ENCODE measurements at regions not wholly inside any gene's neighbourhood (a gene's known extent, or its start where the extent isn't known, plus 50 kb on each side); places are given as distances from the start of the nearest gene placed in this dataset.
A peak's percentile ranks its signal among the peaks of the same experiment; 100 is the strongest.

GRCh38 chr22:27509132-27509920 lies 292.2 kb downstream of the MN1 start:
- intact Hi-C loops (cut with DNase I) = no loop called here
- no peaks in the 10 kb centered on the region for H3K9me3 ChIP-seq (replicated peaks in 1 of 3)
- no peaks in the 10 kb centered on the region for H3K4me1 ChIP-seq (replicated peaks in 1 of 2)
- H3K36me3 ChIP-seq (replicated peaks in 1 of 2) = no peaks in the 10 kb centered on the region
- H3K4me3 ChIP-seq = no peak overlapping the region
- H3K27ac ChIP-seq = no peak overlapping the region
- H3K27me3 ChIP-seq = no peaks in the 10 kb centered on the region
- no peak for DNase-seq
- no peak for TF ChIP-seq POLR2A (IDR thresholded peaks at IDR 0.05)
- TF ChIP-seq CTCF (IDR thresholded peaks at IDR 0.05) = no peak
- WGBS, 4 donors = 64 to 78% (median 69%) methylated on average over 3 of the region's 3 CpGs

- TF ChIP-seq CTCF (IDR thresholded peaks at IDR 0.05) (no peak), POLR2A (IDR thresholded peaks at IDR 0.05) (no peak)
These were observed 291.5 kb downstream of the MN1 start for GRCh38 chr22:27510024-27510423.

GRCh38 chr22:27512283-27512761 lies 289.2 kb downstream of the MN1 start:
- H3K9me3 ChIP-seq (replicated peaks in 1 of 3) = no peaks in the 10 kb centered on the region
- H3K4me1 ChIP-seq (replicated peaks in 1 of 2) = no peaks in the 10 kb centered on the region
- intact Hi-C loops (cut with DNase I) = no loop called here
- peak overlapping the region in 2 of 5 donors; percentile 10 to 41 for H3K27ac ChIP-seq
- 36 to 52% (median 44%) methylated on average over 12 to 13 of the region's 13 CpGs for WGBS, 4 donors
- TF ChIP-seq CTCF (IDR thresholded peaks at IDR 0.05) = no peak
- no peak for TF ChIP-seq POLR2A (IDR thresholded peaks at IDR 0.05)
- no peaks in the 10 kb centered on the region for H3K36me3 ChIP-seq (replicated peaks in 1 of 2)
- H3K27me3 ChIP-seq = no peaks in the 10 kb centered on the region
- no peak overlapping the region for H3K4me3 ChIP-seq
- DNase-seq = peak; percentile 29 to 75 (median 53)

More at GRCh38 chr22:27510024-27510423, 291.5 kb downstream of the MN1 start:
- DNase-seq = no peak
- Histone ChIP-seq H3K27ac (no peak overlapping the region), H3K27me3 (no peaks in the 10 kb centered on the region), H3K36me3 (replicated peaks in 1 of 2) (no peaks in the 10 kb centered on the region), H3K4me1 (replicated peaks in 1 of 2) (no peaks in the 10 kb centered on the region), H3K4me3 (no peak overlapping the region), H3K9me3 (replicated peaks in 1 of 3) (no peaks in the 10 kb centered on the region)
- WGBS, 4 donors = 78 to 83% (median 80%) methylated on average over 3 of the region's 3 CpGs
- intact Hi-C loops (cut with DNase I) = no loop called here

GRCh38 chr22:27513021-27513420 lies 288.5 kb downstream of the MN1 start:
- Histone ChIP-seq H3K9me3 (replicated peaks in 1 of 3) (no peaks in the 10 kb centered on the region), H3K36me3 (replicated peaks in 1 of 2) (no peaks in the 10 kb centered on the region), H3K27me3 (no peaks in the 10 kb centered on the region), H3K4me3 (no peak overlapping the region), H3K27ac (no peak overlapping the region), H3K4me1 (replicated peaks in 1 of 2) (no peaks in the 10 kb centered on the region)
- intact Hi-C loops (cut with DNase I) = no loop called here
- WGBS, 4 donors = 41 to 50% (median 47%) methylated on average over 2 of the region's 2 CpGs
- no peak for TF ChIP-seq CTCF (IDR thresholded peaks at IDR 0.05)
- TF ChIP-seq POLR2A (IDR thresholded peaks at IDR 0.05) = no peak
- DNase-seq = no peak

Measured in adrenal gland (tissue), 9 donors.